ENCODE measurements at regions not wholly inside any gene's neighbourhood (a gene's known extent, or its start where the extent isn't known, plus 50 kb on each side); places are given as distances from the start of the nearest gene placed in this dataset.
"Not testable (repeated sequence)": the region's sequence is repeated elsewhere in the genome, so short reads cannot be mapped to it uniquely, and the experiment has no call there.

DNA sequence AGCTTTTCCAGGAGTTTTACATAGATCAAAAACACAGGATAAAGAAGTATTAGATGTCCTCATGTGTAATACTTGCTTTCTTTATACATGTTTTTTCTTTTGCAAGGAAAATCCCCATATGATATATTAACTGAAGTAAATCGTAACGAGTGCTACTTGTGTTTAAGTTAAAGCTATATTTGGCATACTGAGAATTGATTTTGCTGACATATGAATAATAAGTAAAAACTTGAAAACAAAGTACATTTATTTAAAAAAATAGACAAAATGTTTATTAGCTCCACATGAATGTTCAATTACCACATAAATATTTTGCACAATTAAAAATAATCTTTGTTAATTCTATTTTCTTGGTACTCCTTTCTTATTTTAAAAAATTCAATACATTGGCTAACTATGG, 884.7 kb downstream of the FSTL5 start:
- H4K8ac ChIP-seq (ENCODE audit: low read depth in 2 of 2, low read length in 2 of 2), result no peak overlapping the region
- H3K9me3 ChIP-seq (ENCODE audit: control insufficient read depth, insufficient read depth, low read length), result peaks cover 2% of the 10 kb centered on the region; the same call in 1 of the 2 replicates
- H3K36me3 ChIP-seq (ENCODE audit: control insufficient read depth, insufficient read depth, low read length), result no peaks in the 10 kb centered on the region
- no peak overlapping the region for H3K27ac ChIP-seq (ENCODE audit: insufficient read depth, low read length)
- H2BK20ac ChIP-seq (ENCODE audit: low read depth, low read length), result no peak overlapping the region
- H4K5ac ChIP-seq (ENCODE audit: low read depth, low read length), result no peak overlapping the region
- no CpG with 5 or more reads among the region's 2 CpGs for WGBS, 2 experiments (ENCODE audit: extremely low coverage in 2 of 2, insufficient read length in 1 of 2)
- POLR2A ChIA-PET (ENCODE audit: unreplicated experiment), result no interaction called here
- ATAC-seq (ENCODE audit: low read depth), result no peak
- no peaks in the 10 kb centered on the region for H4K20me1 ChIP-seq (ENCODE audit: insufficient read depth, low read length)
- H3K4me3 ChIP-seq (ENCODE audit: insufficient read depth, low read depth, low read length), result no peak overlapping the region
- no peaks in the 10 kb centered on the region for H3K9me1 ChIP-seq (ENCODE audit: insufficient read depth, low read length)
- no peak overlapping the region for H3K18ac ChIP-seq (ENCODE audit: low read depth, low read length)
- H3K4me1 ChIP-seq (ENCODE audit: control insufficient read depth, insufficient read depth, low read length), result no peaks in the 10 kb centered on the region
- no peaks in the 10 kb centered on the region for H3K27me3 ChIP-seq (ENCODE audit: control insufficient read depth, insufficient read depth, low read length)
- H2AFZ ChIP-seq (replicated peaks; ENCODE audit: low read length, poor library complexity), result no peak overlapping the region
- no peak overlapping the region for H3K4me2 ChIP-seq (ENCODE audit: low read depth, low read length)
- in situ Hi-C loops (cut with MboI; ENCODE audit: low sequenced_read_pairs), result no loop called here
- H3K4ac ChIP-seq (ENCODE audit: low read depth, low read length), result no peak overlapping the region
- H3K79me1 ChIP-seq (ENCODE audit: low read depth in 1 of 2, low read length in 2 of 2), result no peaks in the 10 kb centered on the region
- DNase-seq, result no peak
- H2BK5ac ChIP-seq (ENCODE audit: low read depth, low read length, poor library complexity, severe bottlenecking), result no peak overlapping the region
- H2AK5ac ChIP-seq (ENCODE audit: low read depth, low read length), result no peak overlapping the region
- no peak overlapping the region for H4K91ac ChIP-seq (ENCODE audit: insufficient read depth, low read depth, low read length)
- BruUV-seq (replicated peaks), result no TSS peak
- H3K56ac ChIP-seq (ENCODE audit: extremely low read depth, insufficient read depth, low read length), result no peak overlapping the region
- H2BK15ac ChIP-seq (ENCODE audit: low read depth, low read length), result no peak overlapping the region
- TF ChIP-seq FOS (IDR thresholded peaks at IDR 0.05; ENCODE audit: low read depth, low read length) (no peak), MAFK (IDR thresholded peaks at IDR 0.05; ENCODE audit: low read depth, low read length) (peak; percentile 69)
- H3K23ac ChIP-seq (ENCODE audit: low read depth, low read length), result no peak overlapping the region
- intact Hi-C loops (cut with micrococcal nuclease), result no loop called here
- no peak overlapping the region for H3K9ac ChIP-seq (ENCODE audit: low read depth, low read length)
- no peak overlapping the region for H3K14ac ChIP-seq (replicated peaks; ENCODE audit: low read depth, low read length)
- H2BK120ac ChIP-seq (ENCODE audit: low read depth, low read length), result no peak overlapping the region
- dilution Hi-C loops (cut with HindIII; ENCODE audit: low sequenced_read_pairs, unreplicated experiment), result no loop called here
- H2AK9ac ChIP-seq (replicated peaks; ENCODE audit: low read depth, low read length, poor library complexity), result no peak overlapping the region
- CTCF ChIA-PET, result no interaction called here

DNA sequence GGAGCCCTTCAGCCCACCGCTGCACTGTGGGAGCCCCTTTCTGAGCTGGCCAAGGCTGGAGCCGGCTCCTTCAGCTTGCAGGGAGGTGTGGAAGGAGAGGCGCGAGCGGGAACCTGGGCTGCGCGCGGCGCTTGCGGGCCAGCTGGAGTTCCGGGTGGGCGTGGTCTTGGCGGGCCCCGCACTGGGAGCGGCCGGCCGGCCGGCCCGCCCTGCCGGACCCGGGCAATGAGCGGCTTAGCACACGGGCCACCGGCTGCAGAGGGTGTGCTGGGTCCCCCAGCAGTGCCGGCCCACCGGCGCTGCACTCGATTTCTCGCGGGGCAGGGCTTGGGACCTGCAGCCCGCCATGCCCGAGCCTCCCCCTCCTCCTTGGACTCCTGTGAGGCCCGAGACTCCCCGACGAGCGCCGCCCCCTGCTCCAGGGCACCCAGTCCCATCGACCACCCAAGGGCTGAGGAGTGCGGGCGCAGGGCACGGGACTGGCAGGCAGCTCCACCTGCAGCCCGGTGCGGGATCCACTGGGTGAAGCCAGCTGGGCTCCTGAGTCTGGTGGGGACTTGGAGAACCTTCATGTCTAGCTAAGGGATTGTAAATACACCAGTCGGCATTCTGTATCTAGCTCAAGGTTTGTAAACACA, 886.5 kb downstream of the FSTL5 start:
- H2AK9ac ChIP-seq (replicated peaks; ENCODE audit: low read depth, low read length, poor library complexity); intact Hi-C loops (cut with micrococcal nuclease); POLR2A ChIA-PET (ENCODE audit: unreplicated experiment); H2BK5ac ChIP-seq (ENCODE audit: low read depth, low read length, poor library complexity, severe bottlenecking); H3K27ac ChIP-seq (ENCODE audit: insufficient read depth, low read length); H3K36me3 ChIP-seq (ENCODE audit: control insufficient read depth, insufficient read depth, low read length); H3K4me1 ChIP-seq (ENCODE audit: control insufficient read depth, insufficient read depth, low read length); H3K14ac ChIP-seq (replicated peaks; ENCODE audit: low read depth, low read length); H3K56ac ChIP-seq (ENCODE audit: extremely low read depth, insufficient read depth, low read length); H3K23ac ChIP-seq (ENCODE audit: low read depth, low read length); H3K4me2 ChIP-seq (ENCODE audit: low read depth, low read length); dilution Hi-C loops (cut with HindIII; ENCODE audit: low sequenced_read_pairs, unreplicated experiment); in situ Hi-C loops (cut with MboI; ENCODE audit: low sequenced_read_pairs); H2BK15ac ChIP-seq (ENCODE audit: low read depth, low read length); H4K5ac ChIP-seq (ENCODE audit: low read depth, low read length); H3K27me3 ChIP-seq (ENCODE audit: control insufficient read depth, insufficient read depth, low read length); H2BK120ac ChIP-seq (ENCODE audit: low read depth, low read length); H4K91ac ChIP-seq (ENCODE audit: insufficient read depth, low read depth, low read length); H3K79me1 ChIP-seq (ENCODE audit: low read depth in 1 of 2, low read length in 2 of 2); DNase-seq; CTCF ChIA-PET; H3K9me3 ChIP-seq (ENCODE audit: control insufficient read depth, insufficient read depth, low read length); H3K9me1 ChIP-seq (ENCODE audit: insufficient read depth, low read length); BruUV-seq (replicated peaks); H3K9ac ChIP-seq (ENCODE audit: low read depth, low read length); H4K8ac ChIP-seq (ENCODE audit: low read depth in 2 of 2, low read length in 2 of 2); ATAC-seq (ENCODE audit: low read depth); H2AK5ac ChIP-seq (ENCODE audit: low read depth, low read length); H4K20me1 ChIP-seq (ENCODE audit: insufficient read depth, low read length); H2AFZ ChIP-seq (replicated peaks; ENCODE audit: low read length, poor library complexity); H3K18ac ChIP-seq (ENCODE audit: low read depth, low read length); H3K4me3 ChIP-seq (ENCODE audit: insufficient read depth, low read depth, low read length); H2BK20ac ChIP-seq (ENCODE audit: low read depth, low read length); H3K4ac ChIP-seq (ENCODE audit: low read depth, low read length): not testable (repeated sequence)
- 98% methylated on average over 13 of the region's 44 CpGs; no CpG with 5 or more reads in 1 of the 2 experiments for WGBS, 2 experiments (ENCODE audit: extremely low coverage in 2 of 2, insufficient read length in 1 of 2)

Measured in IMR-90 (cell line).